ENCODE measurements at regions not wholly inside any gene's neighbourhood (a gene's known extent, or its start where the extent isn't known, plus 50 kb on each side); places are given as distances from the start of the nearest gene placed in this dataset.

- no peak for TF ChIP-seq POLR2AphosphoS5 (IDR thresholded peaks at IDR 0.05; ENCODE audit: low read depth, low read length)
Observed at GRCh38 chr12:73452672-73453469, 1084.8 kb upstream of the ATXN7L3B start (continued).

Measured in H1 (cell line).